Activated effector memory CD4-positive, alpha-beta T cell treated with anti-CD3 and anti-CD28 coated beads, Interleukin-2, amount 50 U/mL, for 16 hours (primary cell): ENCODE measurements at regions not wholly inside any gene's neighbourhood (a gene's known extent, or its start where the extent isn't known, plus 50 kb on each side); places are given as distances from the start of the nearest gene placed in this dataset.

Experiments
- DNase-seq: peaks from one replicate; pipeline ENCODE4 v3.0.0-alpha.2; 2020

GRCh38 chr7:10036693-10037092 lies 937.0 kb upstream of the PHF14 start:
- DNase-seq, result no peak

GRCh38 chr7:10038351-10038750 lies 935.3 kb upstream of the PHF14 start:
- no peak for DNase-seq

GRCh38 chr7:10040674-10041073 lies 933.0 kb upstream of the PHF14 start:
- DNase-seq, result no peak

- DNase-seq, result no peak
These were observed 902.8 kb upstream of the PHF14 start for GRCh38 chr7:10070899-10071298.

- no peak for DNase-seq
These were observed 897.8 kb upstream of the PHF14 start for GRCh38 chr7:10075866-10076265.

- no peak for DNase-seq
These were observed 896.9 kb upstream of the PHF14 start for GRCh38 chr7:10076660-10077300.

GRCh38 chr7:10079572-10079971 lies 894.1 kb upstream of the PHF14 start:
- DNase-seq, result no peak

GRCh38 chr7:10082896-10083295 lies 890.8 kb upstream of the PHF14 start:
- DNase-seq, result no peak

GRCh38 chr7:10083766-10084165 lies 889.9 kb upstream of the PHF14 start:
- DNase-seq, result no peak

GRCh38 chr7:10085231-10085630 lies 888.4 kb upstream of the PHF14 start:
- DNase-seq, result no peak

GRCh38 chr7:10100572-10100971 lies 873.1 kb upstream of the PHF14 start:
- no peak for DNase-seq

GRCh38 chr7:10101351-10101750 lies 872.3 kb upstream of the PHF14 start:
- no peak for DNase-seq

GRCh38 chr7:10104292-10104691 lies 869.4 kb upstream of the PHF14 start:
- no peak for DNase-seq

- no peak for DNase-seq
These were observed 867.1 kb upstream of the PHF14 start for GRCh38 chr7:10106609-10107008.

- no peak for DNase-seq
These were observed 857.2 kb upstream of the PHF14 start for GRCh38 chr7:10116511-10116910.

GRCh38 chr7:10117815-10118214 lies 855.9 kb upstream of the PHF14 start:
- DNase-seq, result no peak

- DNase-seq, result no peak
These were observed 852.7 kb upstream of the PHF14 start for GRCh38 chr7:10120936-10121335.

GRCh38 chr7:10121631-10122030 lies 852.0 kb upstream of the PHF14 start:
- no peak for DNase-seq

- DNase-seq, result no peak
These were observed 851.0 kb upstream of the PHF14 start for GRCh38 chr7:10122551-10123100.

GRCh38 chr7:10128748-10129147 lies 844.9 kb upstream of the PHF14 start:
- no peak for DNase-seq

- no peak for DNase-seq
These were observed 835.4 kb upstream of the PHF14 start for GRCh38 chr7:10138087-10138854.

GRCh38 chr7:10146271-10146670 lies 827.4 kb upstream of the PHF14 start:
- DNase-seq, result no peak

- no peak for DNase-seq
These were observed 816.7 kb upstream of the PHF14 start for GRCh38 chr7:10156972-10157371.

GRCh38 chr7:10181996-10182395 lies 791.7 kb upstream of the PHF14 start:
- no peak for DNase-seq
